GM20000 (cell line): ENCODE measurements at regions not wholly inside any gene's neighbourhood (a gene's known extent, or its start where the extent isn't known, plus 50 kb on each side); places are given as distances from the start of the nearest gene placed in this dataset.

Experiments
- DNase-seq: peaks from one replicate; pipeline ENCODE4 v3.0.0; 2012; ENCODE audit warnings: low spot score
- CTCF ChIP-seq: IDR thresholded peaks from 2 replicates; pipeline ENCODE4 v1.5.1; 2012; ENCODE audit warnings: mild to moderate bottlenecking, control low read depth; ENCODE audit errors: extremely low read depth, missing control alignments

- DNase-seq, result no peak
- TF ChIP-seq CTCF, result no peak
These were observed 80.3 kb downstream of the LLPH start for GRCh38 chr12:66050283-66050576.

- TF ChIP-seq CTCF, result no peak
- no peak for DNase-seq
These were observed 80.8 kb downstream of the LLPH start for GRCh38 chr12:66049538-66050282.

GRCh38 chr12:66048835-66049537 is 81.6 kb downstream of the LLPH start:
- TF ChIP-seq CTCF, result no peak
- no peak for DNase-seq

GRCh38 chr12:66048218-66048834 is 82.2 kb downstream of the LLPH start:
- no peak for DNase-seq
- no peak for TF ChIP-seq CTCF

- TF ChIP-seq CTCF, result no peak
- DNase-seq, result peak; percentile 53
These were observed 83.0 kb downstream of the LLPH start for GRCh38 chr12:66047411-66048021.

- no peak for DNase-seq
- TF ChIP-seq CTCF, result no peak
These were observed 85.0 kb downstream of the LLPH start for GRCh38 chr12:66045506-66045905.

GRCh38 chr12:66044731-66045130 is 85.8 kb downstream of the LLPH start:
- DNase-seq, result no peak
- no peak for TF ChIP-seq CTCF
